LNCAP (cell line): ENCODE measurements at regions not wholly inside any gene's neighbourhood (a gene's known extent, or its start where the extent isn't known, plus 50 kb on each side); places are given as distances from the start of the nearest gene placed in this dataset.
A peak's percentile ranks its signal among the peaks of the same experiment; 100 is the strongest.

Experiments used
- CTCF ChIP-seq: fragments of 450-650 bp; IDR thresholded peaks from 2 replicates; pipeline ENCODE4 v1.5.1; 2017; ENCODE audit warnings: mild to moderate bottlenecking

DNA sequence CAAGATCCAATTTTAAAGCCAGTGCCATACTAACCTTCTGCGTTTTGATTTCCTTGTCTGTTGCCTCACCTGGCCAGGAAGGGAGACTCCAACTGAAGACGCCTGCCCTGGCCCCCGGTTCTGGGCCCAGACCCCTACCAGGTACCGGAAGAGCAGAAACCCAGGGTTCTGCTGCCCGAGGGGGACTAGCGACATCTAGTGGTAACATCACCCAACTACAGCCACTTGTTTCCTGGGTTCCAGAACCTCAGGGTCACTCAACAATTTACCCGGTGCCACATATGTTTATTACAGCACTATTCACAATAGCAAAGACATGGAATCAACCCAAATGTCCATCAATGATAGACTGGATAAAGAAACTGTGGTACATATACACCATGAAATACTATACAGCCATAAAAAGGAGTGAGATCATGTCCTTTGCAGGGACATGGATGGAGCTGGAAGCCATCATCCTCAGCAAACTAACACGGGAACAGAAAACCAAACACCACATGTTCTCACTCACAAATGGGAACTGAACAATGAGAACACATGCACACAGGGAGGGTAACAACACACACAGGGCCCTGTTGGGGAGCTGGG, 268.7 kb upstream of the IRX4 start:
- TF ChIP-seq CTCF, result peak; percentile 95

DNA sequence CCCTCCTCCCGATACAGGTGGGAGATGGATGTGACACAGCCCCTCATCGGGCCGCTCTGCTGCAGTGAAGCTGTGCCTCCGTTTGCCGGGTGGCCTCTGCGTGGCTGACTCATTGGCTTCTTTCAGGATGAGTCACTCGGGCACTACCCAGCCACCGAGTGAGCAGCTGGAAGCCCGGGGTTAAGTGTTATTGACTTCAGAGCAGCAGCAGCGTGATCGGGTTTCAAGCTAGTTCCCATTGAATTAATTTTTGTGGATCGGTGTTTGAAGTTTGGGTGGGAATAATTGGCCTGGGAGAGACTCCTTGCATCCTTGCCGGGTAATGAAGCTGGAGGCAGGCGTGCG, 266.4 kb upstream of the IRX4 start:
- TF ChIP-seq CTCF, result no peak

GRCh38 chr5:2148312-2149194, 265.8 kb upstream of the IRX4 start:
- no peak for TF ChIP-seq CTCF

- no peak for TF ChIP-seq CTCF
Measured at GRCh38 chr5:2147504-2148311, 265.0 kb upstream of the IRX4 start.

- TF ChIP-seq CTCF, result no peak
Measured at GRCh38 chr5:2143646-2144353, 261.1 kb upstream of the IRX4 start.

GRCh38 chr5:2143088-2143487, 260.4 kb upstream of the IRX4 start:
- no peak for TF ChIP-seq CTCF

- no peak for TF ChIP-seq CTCF
Measured at GRCh38 chr5:2142456-2142954, 259.8 kb upstream of the IRX4 start.
